ENCODE measurements at regions not wholly inside any gene's neighbourhood (a gene's known extent, or its start where the extent isn't known, plus 50 kb on each side); places are given as distances from the start of the nearest gene placed in this dataset.

DNA sequence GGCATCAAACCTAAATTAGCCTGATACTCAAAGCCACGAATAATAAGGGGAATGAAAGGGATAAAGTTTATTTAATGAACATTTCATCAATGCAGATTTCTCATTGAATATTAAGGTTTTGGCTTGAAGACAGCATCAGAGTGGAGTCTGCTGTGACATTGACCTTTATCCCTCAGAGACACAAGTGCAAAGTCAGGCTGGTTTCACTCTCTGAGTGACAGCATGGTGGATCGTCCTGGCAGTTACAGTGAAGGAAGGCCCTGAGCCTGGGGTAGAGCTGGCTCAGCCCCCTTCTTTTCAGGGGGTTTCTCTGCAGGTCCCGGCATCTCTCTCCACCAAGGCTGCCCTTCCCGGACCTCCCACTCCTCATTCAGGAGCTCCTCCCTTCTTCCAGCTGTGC lies 503.1 kb downstream of the PREX1 start:
- in situ Hi-C loops (cut with MboI) (no loop called here), intact Hi-C loops (cut with micrococcal nuclease; ENCODE audit: unreplicated experiment) (no loop called here)
- Histone ChIP-seq H3K27me3 (replicated peaks in 1 of 2; ENCODE audit: control insufficient read depth in 2 of 2, insufficient read depth in 2 of 2, low read length in 1 of 2) (peaks cover 0 to 2% of the 10 kb centered on the region in 2 experiments; a peak in 3 of 4 replicates), H4K20me1 (ENCODE audit: control insufficient read depth, insufficient read depth) (no peaks in the 10 kb centered on the region), H2AFZ (ENCODE audit: control insufficient read depth, low read depth, low read length) (no peak overlapping the region), H3K36me3 (ENCODE audit: control insufficient read depth in 2 of 2, insufficient read depth in 2 of 2, low read length in 1 of 2) (no peaks in the 10 kb centered on the region), H3K9ac (ENCODE audit: control insufficient read depth, insufficient read depth, low read length) (no peak overlapping the region), H3K4me1 (ENCODE audit: control insufficient read depth, insufficient read depth, low read length) (no peaks in the 10 kb centered on the region), H3K27ac (ENCODE audit: control insufficient read depth, insufficient read depth) (no peak overlapping the region), H3K4me2 (ENCODE audit: control insufficient read depth, insufficient read depth) (no peak overlapping the region), H3K79me2 (ENCODE audit: control insufficient read depth, insufficient read depth, low read length) (no peaks in the 10 kb centered on the region), H3K4me3 (no peak overlapping the region), H3K9me3 (replicated peaks; ENCODE audit: control insufficient read depth, insufficient read depth, low read length) (no peaks in the 10 kb centered on the region)
- no peak for DNase-seq (ENCODE audit: low read depth, low spot score)
- ChIA-PET RAD21 (ENCODE audit: unreplicated experiment) (no interaction called here), SMC1A (ENCODE audit: uncharacterized antibody, unreplicated experiment) (interaction anchor here (1.2 kb wide), 1 partner anchor 9 kb away, joined by 3 read pairs; no protein-coding TSS in a partner anchor), CTCF (no interaction called here), POLR2A (no interaction called here)
- FAIRE-seq: no peak
- TF ChIP-seq, protein P1, sequence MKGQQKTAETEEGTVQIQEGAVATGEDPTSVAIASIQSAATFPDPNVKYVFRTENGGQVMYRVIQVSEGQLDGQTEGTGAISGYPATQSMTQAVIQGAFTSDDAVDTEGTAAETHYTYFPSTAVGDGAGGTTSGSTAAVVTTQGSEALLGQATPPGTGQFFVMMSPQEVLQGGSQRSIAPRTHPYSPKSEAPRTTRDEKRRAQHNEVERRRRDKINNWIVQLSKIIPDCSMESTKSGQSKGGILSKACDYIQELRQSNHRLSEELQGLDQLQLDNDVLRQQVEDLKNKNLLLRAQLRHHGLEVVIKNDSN (IDR thresholded peaks at IDR 0.05; ENCODE audit: borderline replicate concordance, extremely low read length, insufficient read depth, low read depth, low read length): no peak
- TF ChIP-seq KAT2A (conservative IDR thresholded peaks at IDR 0.05; ENCODE audit: control insufficient read depth, low read depth, low read length): no peak
- TF ChIP-seq, protein P2, sequence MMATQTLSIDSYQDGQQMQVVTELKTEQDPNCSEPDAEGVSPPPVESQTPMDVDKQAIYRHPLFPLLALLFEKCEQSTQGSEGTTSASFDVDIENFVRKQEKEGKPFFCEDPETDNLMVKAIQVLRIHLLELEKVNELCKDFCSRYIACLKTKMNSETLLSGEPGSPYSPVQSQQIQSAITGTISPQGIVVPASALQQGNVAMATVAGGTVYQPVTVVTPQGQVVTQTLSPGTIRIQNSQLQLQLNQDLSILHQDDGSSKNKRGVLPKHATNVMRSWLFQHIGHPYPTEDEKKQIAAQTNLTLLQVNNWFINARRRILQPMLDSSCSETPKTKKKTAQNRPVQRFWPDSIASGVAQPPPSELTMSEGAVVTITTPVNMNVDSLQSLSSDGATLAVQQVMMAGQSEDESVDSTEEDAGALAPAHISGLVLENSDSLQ (IDR thresholded peaks at IDR 0.05): peak; percentile 66
- ATAC-seq: no peak
- 50% methylated on average over 4 of the region's 4 CpGs for WGBS (ENCODE audit: insufficient coverage, insufficient replicate concordance, low lambda C conversion rate, missing lambda C conversion rate)
- no TSS peak for BruUV-seq (replicated peaks)

DNA sequence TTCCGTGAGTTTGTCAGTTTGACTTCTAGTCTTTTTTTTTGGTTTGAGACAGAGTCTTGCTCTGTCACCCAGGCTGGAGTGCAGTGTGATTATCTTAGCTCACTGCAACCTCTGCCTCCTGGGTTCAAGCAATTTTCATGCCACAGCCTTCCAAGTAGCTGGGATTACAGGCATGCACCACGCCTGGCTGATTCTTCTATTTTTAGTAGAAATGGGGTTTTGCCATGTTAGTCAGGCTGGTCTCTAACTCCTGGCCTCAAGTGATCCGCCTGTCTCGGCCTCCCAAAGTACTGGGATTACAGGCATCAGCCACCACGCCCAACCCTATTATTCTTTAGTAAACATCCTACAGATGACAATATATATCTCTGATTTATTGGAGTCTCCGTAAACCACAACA lies 506.5 kb downstream of the PREX1 start:
- WGBS (ENCODE audit: insufficient coverage, insufficient replicate concordance, low lambda C conversion rate, missing lambda C conversion rate): 49% methylated on average over 6 of the region's 6 CpGs
- ChIA-PET POLR2A (no interaction called here), RAD21 (ENCODE audit: unreplicated experiment) (no interaction called here), SMC1A (ENCODE audit: uncharacterized antibody, unreplicated experiment) (interaction anchor here (1.2 kb wide), 1 partner anchor 9 kb away, joined by 3 read pairs; no protein-coding TSS in a partner anchor), CTCF (no interaction called here)
- Histone ChIP-seq H3K27ac (ENCODE audit: control insufficient read depth, insufficient read depth) (no peak overlapping the region), H3K9ac (ENCODE audit: control insufficient read depth, insufficient read depth, low read length) (no peak overlapping the region), H2AFZ (ENCODE audit: control insufficient read depth, low read depth, low read length) (no peak overlapping the region), H3K79me2 (ENCODE audit: control insufficient read depth, insufficient read depth, low read length) (no peaks in the 10 kb centered on the region), H3K4me3 (no peak overlapping the region), H3K4me1 (ENCODE audit: control insufficient read depth, insufficient read depth, low read length) (no peaks in the 10 kb centered on the region), H3K4me2 (ENCODE audit: control insufficient read depth, insufficient read depth) (no peak overlapping the region), H3K36me3 (ENCODE audit: control insufficient read depth in 2 of 2, insufficient read depth in 2 of 2, low read length in 1 of 2) (no peaks in the 10 kb centered on the region), H4K20me1 (ENCODE audit: control insufficient read depth, insufficient read depth) (no peaks in the 10 kb centered on the region), H3K9me3 (replicated peaks; ENCODE audit: control insufficient read depth, insufficient read depth, low read length) (no peaks in the 10 kb centered on the region), H3K27me3 (replicated peaks in 1 of 2; ENCODE audit: control insufficient read depth in 2 of 2, insufficient read depth in 2 of 2, low read length in 1 of 2) (peaks cover 0 to 6% of the 10 kb centered on the region in 2 experiments; a peak in 3 of 4 replicates)
- no peak for FAIRE-seq
- BruUV-seq (replicated peaks): no TSS peak
- no peak for ATAC-seq
- in situ Hi-C loops (cut with MboI) (no loop called here), intact Hi-C loops (cut with micrococcal nuclease; ENCODE audit: unreplicated experiment) (no loop called here)
- DNase-seq (ENCODE audit: low read depth, low spot score): no peak
- TF ChIP-seq HDGF (IDR thresholded peaks at IDR 0.05) (no peak), BRCA1 (IDR thresholded peaks at IDR 0.05; ENCODE audit: low read depth, low read length) (no peak), ZSCAN29 (IDR thresholded peaks at IDR 0.05) (no peak), TBL1XR1 (IDR thresholded peaks at IDR 0.05; ENCODE audit: low read depth, low read length) (no peak)
